HuH-7.5 (cell line): ENCODE measurements at regions not wholly inside any gene's neighbourhood (a gene's known extent, or its start where the extent isn't known, plus 50 kb on each side); places are given as distances from the start of the nearest gene placed in this dataset.

Source experiments
- DNase-seq: peaks from one replicate; pipeline ENCODE4 v3.0.0; 2011; ENCODE audit warnings: low spot score

DNA sequence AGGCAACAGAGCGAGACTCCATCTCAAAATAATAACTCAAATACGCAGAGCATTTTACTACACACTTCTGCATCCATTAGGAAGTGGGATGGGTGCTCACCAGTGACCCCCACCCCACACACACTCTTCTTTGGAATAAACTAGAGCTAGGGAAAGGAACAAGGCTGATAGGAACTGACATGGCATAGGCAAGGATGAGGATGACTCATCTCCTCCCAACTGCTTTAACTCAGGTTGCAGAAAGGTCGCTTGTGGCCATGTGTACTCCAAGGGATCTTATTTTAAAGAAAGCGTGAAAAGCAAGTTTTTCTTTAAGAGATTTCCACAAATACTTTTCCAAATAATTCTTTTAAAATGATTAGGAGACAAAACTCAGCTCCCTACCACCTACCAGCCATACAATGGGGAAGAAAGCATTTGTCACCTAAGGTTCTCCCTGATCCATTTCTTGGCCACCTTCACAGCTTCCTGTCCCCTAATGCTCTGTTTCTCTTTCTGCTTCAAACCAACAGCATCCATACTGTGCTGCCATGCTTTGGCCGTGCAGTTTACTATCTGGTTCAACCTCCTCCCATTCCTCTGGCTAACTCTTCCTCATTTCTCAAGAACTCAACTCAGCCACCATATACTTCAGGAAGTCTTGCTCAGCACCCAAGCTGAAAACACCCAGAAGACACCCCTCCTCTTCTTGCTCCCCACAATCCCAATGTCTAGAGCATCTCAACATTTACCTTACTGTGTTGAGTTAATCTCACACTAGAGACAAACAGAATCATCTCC is 211.9 kb downstream of the ACTL7B start:
- no peak for DNase-seq

DNA sequence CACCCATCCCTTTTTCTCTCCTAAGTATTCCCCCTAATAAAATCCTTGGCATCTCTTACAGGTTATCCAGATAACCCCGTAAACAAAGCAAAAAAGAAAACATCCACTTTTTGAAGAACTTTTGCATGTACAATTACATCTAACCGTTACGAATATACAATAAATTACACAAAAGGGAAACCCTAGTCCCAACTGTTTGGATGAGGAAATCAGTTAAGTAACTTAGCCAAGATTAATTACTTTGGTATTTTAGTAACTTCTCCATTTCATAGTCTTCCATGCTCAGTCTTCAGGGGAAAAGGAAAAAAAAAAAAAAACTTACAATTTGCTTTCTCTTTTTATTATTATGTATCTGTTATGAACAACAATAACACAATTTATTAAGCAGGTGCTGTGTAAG is 212.9 kb downstream of the ACTL7B start:
- DNase-seq: no peak

DNA sequence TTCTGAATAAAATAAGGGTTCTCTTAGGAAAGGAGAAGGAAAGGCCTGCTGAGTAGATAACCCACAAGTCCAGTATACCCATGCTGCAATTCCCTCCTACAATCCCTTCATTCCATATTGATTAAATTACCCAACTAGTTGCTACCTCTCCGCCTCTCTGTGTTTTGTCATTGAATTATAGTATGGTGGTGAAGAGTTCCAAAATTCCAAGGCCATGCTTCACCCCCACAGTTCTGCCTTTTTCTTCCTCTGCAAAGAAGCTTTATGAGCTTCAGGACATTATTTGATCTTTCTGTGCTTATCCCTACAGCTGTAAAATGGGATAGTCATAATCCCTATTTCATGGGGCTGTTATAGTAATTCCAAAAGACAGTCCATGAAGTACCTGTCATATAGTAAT is 215.6 kb downstream of the ACTL7B start:
- no peak for DNase-seq

DNA sequence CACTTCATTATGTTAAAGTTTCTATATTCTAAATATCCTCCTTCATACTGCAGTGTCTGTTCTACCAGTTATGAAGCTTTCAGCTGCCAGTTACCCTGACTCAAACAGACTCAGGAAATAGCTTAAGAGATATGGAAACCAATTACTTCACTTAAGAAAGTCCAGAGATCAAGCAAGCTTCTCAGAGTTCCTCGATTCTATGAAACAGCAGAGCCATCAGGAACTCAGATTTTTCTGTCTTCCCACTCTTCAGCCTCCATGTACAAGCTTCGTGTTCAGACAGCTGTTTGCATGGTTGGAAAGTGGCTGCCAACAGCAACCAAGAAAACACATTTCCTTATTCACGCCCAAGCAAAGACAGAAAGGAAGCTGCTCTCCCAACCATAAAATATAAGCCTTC is 216.1 kb downstream of the ACTL7B start:
- no peak for DNase-seq

DNA sequence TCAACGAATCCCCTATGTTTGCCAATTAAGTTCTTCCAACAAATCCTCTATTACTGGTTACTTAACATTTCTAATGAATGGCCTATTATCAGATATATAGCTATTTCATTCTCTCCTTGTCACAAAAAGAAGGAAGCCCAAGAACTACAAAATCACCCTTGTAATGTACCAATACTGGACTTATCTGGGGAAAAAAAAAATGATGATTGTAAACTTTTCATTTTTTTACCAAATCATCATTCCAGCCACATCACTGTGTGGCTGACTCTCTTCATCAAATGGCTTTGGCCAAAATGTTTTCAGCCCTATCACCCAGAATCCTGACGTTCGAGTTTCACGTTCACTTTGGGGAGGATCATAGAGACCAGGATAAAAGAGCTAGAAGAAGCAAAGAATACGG is 216.7 kb downstream of the ACTL7B start:
- no peak for DNase-seq

DNA sequence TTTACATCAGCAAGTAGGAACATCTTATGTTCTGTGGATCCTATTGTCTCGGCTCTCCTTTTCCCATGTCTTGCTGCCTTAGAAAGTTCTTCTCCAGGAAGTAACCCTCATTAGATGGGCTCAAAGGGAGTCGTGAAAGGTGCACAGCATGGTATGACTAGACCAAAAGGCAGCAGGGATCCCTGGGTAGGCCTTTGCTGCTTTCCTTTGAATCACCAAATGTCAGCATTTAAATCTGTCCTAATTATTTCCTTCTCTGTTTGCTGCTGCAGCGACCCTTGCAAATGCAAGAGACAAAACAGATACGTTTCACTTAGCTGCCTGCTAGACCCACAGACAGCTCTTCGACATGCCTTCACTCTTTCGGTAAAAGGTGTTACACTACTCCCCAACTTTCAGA is 218.4 kb downstream of the ACTL7B start:
- DNase-seq: no peak

DNA sequence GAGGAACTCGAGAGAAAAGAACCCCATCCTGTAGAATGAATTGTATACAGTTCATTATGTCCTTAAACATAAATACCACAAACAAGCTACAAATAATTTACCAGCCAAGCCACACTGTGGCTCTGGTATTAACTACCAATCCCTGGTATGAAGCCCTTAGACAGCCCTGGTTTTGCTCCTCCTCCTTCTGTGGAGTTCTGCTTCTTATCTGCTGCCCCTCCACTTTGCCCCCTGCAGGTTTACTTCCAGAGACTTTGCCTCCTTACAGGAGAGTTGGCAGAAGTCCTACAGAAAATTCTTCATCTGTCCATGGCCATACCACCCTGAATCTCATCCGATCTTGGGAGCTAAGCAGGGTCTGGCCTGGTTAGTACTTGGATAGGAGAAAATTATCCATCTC is 219.8 kb downstream of the ACTL7B start:
- DNase-seq: no peak

DNA sequence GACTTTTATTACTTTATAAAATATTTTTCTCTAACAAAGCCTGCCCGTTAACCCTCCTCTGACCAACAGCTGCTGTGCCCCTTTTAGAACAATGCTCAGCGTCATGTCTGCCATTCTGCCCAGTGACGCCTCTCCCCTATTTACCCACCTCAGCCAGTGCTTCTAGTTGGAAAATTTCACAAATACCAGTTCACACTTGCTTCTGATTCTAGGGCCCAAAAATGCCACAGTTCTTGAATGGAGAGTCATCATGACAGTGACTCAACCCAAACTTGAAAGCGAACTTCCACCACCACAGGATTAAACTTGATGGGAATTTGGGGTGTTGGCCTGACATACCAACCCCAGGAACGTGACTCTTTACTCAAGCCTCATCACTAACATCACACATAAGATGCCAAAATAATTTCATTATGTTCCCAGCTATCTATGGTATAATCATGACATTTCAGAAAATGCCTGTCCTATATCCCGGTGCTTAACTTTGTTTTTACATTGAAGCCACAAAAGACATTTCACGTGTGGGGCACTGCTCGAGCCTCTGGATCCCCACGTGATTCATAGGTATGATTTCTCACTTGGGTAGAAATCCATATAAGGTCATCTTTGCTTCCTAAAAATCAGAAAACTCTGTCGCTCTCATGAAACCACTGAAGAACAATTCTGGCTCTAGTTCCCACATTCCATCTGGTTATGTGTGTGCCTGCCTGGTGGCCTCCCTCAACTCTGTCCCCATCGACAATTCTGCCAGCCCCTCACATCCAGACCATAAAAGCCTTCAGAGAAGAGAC is 220.9 kb downstream of the ACTL7B start:
- no peak for DNase-seq

DNA sequence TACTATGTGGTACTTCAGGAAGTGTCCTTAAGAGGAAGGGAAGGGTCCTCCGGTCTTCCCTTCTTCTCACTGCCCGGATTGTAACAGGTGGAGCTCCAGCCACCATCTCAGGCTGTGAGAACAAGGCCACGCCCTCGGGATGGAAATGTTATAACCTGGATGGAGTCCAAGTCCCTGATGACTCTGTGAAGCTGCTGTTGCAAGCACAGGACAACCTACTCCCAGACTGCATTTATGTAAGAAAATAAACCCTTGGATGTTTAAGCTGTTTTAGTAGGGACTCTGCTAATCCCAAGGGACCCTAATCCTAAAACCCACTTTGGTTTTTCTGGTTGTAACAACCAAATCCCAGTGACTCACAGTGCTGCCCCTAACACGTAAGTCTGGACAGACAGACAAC is 221.6 kb downstream of the ACTL7B start:
- no peak for DNase-seq

DNA sequence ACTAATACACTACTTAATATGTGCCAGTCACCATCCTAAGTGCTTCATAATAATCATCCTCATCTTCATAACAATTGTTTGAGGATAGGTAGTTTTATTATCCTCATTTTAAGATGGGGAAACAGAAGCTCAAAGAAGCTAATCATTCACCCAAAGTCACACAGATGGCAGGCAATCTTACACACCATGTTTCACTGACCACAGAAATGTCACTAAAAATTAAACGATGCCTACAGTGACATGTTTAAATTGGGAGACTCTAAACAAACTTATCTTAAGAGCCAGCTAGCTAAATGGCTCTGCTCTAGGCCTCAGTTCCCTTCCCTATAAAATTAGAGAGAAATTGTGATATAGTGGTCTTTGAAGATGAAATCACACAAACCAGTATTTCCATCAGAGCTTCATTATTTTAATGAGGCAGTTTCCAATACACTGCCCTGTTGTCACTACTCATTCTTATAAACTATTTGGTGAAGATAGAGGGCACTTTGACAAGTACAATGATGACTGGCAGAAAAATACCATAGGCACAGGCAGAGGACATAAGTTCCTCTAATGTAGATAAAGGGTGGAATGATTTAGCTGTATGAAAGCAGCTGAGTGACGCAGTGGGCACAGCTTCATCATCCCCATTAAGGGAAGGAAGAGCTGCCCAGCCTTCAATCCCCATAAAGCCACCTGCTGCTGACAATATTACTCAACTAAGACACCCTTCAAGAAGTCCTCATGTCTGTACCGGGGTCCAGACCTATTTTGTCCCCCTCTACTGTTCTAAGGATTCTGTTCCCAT is 224.1 kb downstream of the ACTL7B start:
- no peak for DNase-seq

DNA sequence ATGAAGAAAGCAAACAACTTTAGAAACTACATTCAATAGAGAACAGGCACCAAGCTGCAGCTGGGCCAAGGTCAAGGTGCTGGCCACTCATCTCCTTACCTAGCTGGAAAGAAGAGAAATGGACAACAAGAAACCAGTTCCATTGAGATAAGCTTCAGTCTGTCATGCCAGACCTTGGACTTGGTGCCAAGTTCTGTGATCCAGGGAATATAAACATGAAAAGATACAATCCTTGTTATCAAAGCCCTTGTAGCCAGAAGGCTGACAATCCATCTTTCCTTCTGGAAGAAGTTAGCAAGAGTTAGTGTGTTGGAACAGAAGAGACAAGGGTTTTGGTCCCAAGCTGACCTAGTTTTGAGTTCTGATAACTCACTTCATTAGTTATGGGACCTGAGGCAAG is 227.5 kb downstream of the ACTL7B start:
- no peak for DNase-seq

DNA sequence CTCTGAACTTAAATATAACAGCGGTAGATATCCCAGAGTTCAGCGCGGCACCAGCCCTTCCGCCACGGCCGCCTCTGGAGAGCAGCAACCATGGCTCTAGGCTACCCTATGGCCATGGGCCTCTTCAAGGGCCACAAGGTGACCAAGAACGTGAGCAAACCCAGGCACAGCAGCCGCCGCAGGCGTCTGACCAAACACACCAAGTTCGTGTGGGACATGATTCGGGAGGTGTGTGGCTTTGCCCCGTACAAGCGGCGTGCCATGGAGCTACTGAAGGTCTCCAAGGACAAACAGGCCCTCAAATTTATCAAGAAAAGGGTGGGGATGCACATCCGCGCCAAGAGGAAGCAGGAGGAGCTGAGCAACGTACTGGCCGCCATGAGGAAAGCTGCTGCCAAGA is 229.0 kb downstream of the ACTL7B start:
- DNase-seq: no peak

DNA sequence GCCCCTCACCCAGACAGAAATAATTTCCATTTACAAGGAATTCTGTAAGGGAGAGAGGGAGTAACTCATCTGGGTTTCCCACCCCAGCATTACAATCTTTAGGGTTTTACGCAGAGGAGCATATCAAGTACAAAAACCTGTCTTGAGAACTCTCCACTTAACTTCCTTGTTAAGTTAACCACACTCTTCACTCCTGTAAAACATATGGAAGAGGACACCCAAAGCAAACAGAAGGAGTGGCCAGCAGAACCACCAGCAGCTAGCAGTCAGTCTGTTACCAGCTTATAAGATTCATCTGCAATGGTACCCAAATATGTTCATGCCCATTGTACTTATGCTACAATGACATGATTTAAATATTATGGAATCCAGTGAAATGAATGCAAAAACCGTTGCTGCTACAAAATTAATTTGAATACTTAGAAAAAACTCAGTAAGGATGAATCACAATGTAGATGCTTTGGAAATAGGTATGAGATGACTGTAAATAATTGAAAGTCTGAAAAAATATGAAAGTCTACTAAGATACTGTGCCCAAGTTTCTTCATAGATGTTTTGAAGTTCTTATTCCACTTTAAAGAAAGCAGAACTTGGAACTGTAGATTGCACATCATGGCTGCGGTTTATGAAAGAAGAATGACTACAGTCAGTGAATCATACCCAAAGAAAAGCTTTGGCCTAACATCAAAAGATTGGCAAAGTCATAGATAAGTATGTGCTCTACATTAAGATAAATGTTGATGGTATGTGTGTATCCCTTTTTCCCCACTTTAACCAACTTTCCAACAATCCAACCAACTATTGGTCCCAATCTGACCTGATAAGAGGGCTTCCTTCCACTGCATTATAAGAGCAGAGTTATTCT is 233.6 kb downstream of the ACTL7B start:
- DNase-seq: no peak

DNA sequence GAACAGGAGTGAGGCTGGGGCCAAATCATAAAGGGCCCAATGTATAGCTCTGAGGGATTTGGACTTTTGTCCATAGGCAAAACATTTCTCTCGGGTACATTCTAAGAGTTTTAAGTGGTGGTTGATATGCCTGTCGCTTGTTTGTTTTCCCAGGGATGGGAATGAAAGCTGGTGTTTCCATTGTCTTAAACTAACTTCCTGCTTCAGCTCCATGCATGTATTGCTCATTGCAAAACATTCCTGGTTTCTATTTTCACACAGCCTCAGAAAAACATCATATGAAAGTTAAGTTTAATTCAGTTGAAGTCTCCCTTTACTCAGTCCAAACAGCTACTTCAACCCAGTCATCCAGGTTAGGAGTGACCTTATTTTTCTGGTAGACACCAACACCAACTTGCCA is 235.0 kb downstream of the ACTL7B start:
- no peak for DNase-seq

DNA sequence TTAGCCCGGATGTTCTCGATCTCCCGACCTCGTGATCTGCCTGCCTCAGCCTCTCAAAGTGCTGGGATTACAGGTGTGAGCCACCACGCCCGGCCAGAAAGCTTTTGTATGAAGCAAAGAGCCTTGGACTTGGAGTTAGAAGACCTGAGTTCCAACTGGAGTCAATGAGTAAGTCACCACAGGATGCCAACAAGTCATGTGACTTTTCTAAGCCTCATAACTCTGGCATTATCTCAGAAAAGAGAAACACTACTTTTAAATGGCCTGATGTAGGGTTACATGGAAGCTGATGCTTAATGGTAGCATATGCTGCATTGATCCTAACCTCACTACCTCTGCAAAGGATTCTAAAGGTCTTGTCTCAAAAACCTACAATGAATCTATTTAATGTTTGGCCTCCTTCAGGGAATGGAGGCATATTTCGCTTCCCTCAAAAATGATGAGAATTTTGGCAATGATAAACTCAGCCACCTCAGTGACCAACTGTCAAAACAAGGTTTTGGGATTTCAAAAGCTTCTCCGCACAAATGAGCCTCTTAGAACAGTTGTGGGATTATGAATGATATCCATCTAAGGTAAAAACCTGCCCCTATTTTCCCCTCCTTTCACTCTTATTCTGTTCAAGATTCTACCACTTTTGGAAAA is 236.8 kb downstream of the ACTL7B start:
- no peak for DNase-seq

DNA sequence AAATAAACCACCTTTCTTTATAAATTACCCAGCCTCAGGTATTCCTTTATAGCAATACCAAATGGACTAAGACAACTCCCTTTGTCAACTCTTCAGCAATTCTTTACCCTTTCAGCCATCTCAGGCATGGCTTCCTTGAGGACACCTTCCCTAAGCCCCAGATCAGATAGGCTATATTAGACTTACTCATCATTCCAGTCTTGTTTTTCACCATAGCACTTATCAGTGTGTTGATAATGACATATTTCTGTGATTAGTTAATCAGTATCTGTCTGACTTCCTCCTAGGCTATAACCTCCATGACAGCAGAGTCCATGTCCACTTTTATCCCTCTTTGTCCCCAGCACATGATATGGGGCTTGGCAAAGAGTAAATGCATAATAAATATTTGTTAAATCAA is 238.1 kb downstream of the ACTL7B start:
- DNase-seq: no peak

DNA sequence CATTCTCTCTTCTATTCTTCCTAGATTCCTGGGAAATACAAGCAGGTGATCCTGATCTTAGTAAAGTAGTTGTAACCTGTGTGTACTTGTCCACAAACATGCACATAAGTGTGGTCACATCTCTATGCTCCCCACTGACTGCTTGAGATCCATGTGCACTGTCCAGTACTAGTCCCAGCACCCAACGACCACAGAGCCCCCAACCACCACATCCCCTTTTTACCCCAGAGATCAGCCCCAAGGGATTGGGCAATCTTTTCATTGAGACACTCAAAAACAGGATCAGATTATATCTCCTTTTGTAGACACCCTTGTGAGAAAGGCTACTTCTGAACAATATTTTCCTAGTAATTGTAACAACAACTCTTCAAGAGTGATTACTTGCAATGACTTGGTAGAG is 240.6 kb downstream of the ACTL7B start:
- DNase-seq: no peak

DNA sequence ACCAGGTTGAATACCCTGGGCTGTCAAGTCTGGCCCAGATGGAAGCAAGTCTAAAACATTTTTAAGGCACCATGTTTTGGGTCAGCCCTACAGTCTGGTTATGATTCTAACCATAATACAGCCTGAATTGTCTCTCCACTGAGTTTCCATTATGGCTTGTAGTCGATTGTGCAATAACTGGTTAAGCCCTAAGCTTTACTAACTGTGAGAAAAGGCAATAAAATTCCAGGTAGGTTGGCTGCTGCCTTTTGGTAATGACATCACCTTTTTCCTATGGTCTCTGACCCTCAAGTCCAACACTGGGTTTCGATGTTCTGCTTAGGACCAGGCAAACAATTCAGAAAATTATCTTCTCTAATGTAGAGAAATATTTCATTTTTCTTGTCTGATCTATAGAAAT is 243.3 kb downstream of the ACTL7B start:
- DNase-seq: no peak

DNA sequence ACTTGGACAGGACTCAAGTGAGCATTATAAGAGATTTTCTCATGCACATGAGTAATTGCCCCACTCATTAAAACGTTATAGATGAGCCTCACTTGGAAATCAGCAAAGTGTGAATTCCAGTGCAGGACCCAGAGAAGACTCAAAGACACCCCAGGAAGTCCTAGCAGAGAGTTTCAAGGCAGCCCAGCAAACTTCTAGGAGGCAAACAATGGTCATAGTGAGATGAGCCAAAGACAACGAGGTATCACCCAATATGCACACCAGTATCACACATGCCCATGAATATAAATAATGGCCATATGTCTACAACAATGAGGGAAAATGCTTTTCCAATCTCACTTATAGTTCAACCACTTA is 245.9 kb downstream of the ACTL7B start:
- no peak for DNase-seq

DNA sequence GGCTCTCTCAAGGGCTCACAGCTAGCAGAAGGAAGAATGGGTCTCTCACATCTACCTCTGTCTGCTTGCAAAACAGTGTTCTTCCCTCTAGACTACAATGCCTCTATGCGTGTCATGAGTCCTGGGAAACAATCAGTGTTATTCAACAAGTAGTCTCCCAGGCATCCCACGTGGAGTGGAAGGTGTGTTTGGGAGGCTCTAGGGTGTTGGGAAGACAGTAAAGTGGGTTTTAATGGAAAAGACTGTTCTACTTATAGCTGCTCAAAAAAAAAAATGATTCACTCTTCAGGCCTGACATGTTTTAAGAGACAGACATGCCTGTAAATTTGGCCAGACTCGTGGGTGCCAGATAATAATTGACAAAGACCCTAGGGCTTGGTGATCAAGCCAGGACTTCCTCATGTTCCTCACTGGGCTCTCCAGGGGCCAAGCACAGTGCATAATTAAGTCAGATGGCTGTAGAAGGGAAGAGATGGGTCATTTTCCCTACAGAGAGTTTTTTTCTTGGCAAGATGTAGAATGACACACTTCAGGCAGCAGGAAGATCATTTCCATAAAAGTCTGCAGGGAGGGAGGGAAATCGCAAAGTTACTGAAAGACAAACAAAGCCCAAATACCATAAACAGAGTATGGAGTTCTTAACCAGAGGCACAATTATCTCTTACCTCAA is 246.4 kb downstream of the ACTL7B start:
- DNase-seq: no peak

DNA sequence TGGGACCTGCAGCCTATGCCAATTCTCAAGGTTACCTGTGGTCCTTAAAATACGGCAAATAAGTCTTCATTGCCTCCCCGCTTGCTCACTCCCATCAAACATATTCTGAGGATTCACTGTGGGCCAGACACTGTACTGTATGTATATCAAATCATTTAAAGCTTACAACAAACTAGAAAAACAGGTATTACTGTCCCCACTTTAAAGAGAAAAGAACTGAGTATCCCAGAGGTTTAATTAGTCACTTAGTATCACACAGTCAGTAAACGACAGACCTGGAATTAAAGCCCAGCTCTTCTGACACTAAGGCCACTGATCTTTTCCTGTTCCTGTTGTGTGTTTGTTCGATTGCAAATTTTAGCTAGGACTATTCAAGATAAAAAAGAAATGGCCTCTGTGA is 248.2 kb downstream of the ACTL7B start:
- DNase-seq: no peak
